ENCODE measurements at regions not wholly inside any gene's neighbourhood (a gene's known extent, or its start where the extent isn't known, plus 50 kb on each side); places are given as distances from the start of the nearest gene placed in this dataset.

DNA sequence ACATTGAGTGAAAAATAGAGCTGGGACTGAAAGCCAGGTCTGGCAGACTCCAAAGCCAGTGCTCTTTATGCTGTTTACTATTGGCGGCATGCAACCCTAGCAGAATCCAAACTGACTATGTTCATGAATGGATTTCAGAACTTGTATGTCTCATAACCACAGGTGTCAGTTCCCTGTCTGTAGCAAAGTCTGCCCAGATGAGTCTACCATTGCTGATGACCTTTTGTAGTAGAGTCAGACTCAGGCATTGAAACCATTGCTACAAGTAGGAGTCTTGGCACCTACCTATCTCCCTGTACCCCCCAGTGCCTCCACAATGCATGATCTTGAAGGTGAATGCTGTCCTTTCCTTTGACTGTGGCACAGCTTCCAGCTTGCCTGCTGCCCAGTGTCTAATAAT is 157.2 kb upstream of the ROPN1 start:
- TF ChIP-seq CTCF (IDR thresholded peaks at IDR 0.05; ENCODE audit: insufficient read depth, low read length, poor library complexity, severe bottlenecking): no peak
- no peak for TF ChIP-seq EZH2phosphoT487 (conservative IDR thresholded peaks at IDR 0.05; ENCODE audit: low read length)

Data from SU-DHL-6 (cell line).